ENCODE measurements at regions not wholly inside any gene's neighbourhood (a gene's known extent, or its start where the extent isn't known, plus 50 kb on each side); places are given as distances from the start of the nearest gene placed in this dataset.

DNA sequence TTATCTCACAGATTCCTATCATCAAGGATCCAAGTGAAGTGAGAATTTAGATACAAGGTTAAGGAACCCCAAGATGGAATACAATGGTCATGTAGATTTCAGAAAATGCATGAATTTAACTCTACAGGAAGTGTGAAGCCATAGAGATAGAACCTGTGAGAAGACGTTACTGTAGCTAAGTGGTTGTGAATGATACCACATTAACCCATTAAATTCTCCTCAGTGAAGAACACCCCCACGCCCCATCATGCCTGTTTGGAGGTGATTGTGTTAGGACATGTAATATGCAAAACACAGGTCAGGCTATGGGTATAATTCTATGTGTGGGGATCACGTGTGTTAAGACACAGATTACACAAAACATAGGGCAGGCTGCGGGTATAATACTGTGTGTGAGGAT is 1166.7 kb downstream of the EFNB2 start:
- Histone ChIP-seq H3K9ac (ENCODE audit: low read depth, low read length) (no peak overlapping the region), H3K27me3 (ENCODE audit: control insufficient read depth, insufficient read depth, low read length) (no peaks in the 10 kb centered on the region), H3K9me1 (ENCODE audit: insufficient read depth, low read length) (no peaks in the 10 kb centered on the region; the same call in 1 of the 2 replicates), H2AFZ (replicated peaks; ENCODE audit: low read length, poor library complexity) (no peak overlapping the region), H3K4me3 (ENCODE audit: insufficient read depth, low read depth, low read length) (no peak overlapping the region), H4K8ac (ENCODE audit: low read depth in 2 of 2, low read length in 2 of 2) (no peak overlapping the region), H3K4ac (ENCODE audit: low read depth, low read length) (no peak overlapping the region), H3K27ac (ENCODE audit: insufficient read depth, low read length) (no peak overlapping the region), H2AK9ac (replicated peaks; ENCODE audit: low read depth, low read length, poor library complexity) (no peak overlapping the region), H2BK15ac (ENCODE audit: low read depth, low read length) (no peak overlapping the region), H4K5ac (ENCODE audit: low read depth, low read length) (no peak overlapping the region), H2BK20ac (ENCODE audit: low read depth, low read length) (no peak overlapping the region), H2BK5ac (ENCODE audit: low read depth, low read length, poor library complexity, severe bottlenecking) (no peak overlapping the region), H3K56ac (ENCODE audit: extremely low read depth, insufficient read depth, low read length) (no peak overlapping the region), H2AK5ac (ENCODE audit: low read depth, low read length) (no peak overlapping the region), H4K20me1 (ENCODE audit: insufficient read depth, low read length) (no peaks in the 10 kb centered on the region), H3K14ac (replicated peaks; ENCODE audit: low read depth, low read length) (no peak overlapping the region), H3K4me1 (ENCODE audit: control insufficient read depth, insufficient read depth, low read length) (no peaks in the 10 kb centered on the region), H2BK120ac (ENCODE audit: low read depth, low read length) (no peak overlapping the region), H3K18ac (ENCODE audit: low read depth, low read length) (no peak overlapping the region), H4K91ac (ENCODE audit: insufficient read depth, low read depth, low read length) (no peak overlapping the region), H3K4me2 (ENCODE audit: low read depth, low read length) (no peak overlapping the region), H3K9me3 (ENCODE audit: control insufficient read depth, insufficient read depth, low read length) (no peaks in the 10 kb centered on the region), H3K79me1 (ENCODE audit: low read depth in 1 of 2, low read length in 2 of 2) (no peaks in the 10 kb centered on the region), H3K23ac (ENCODE audit: low read depth, low read length) (no peak overlapping the region), H3K36me3 (ENCODE audit: control insufficient read depth, insufficient read depth, low read length) (no peaks in the 10 kb centered on the region)
- no peak for TF ChIP-seq RFX5 (IDR thresholded peaks at IDR 0.05; ENCODE audit: low read depth, low read length)
- TF ChIP-seq USF2 (IDR thresholded peaks at IDR 0.05; ENCODE audit: low read depth, low read length), result no peak
- no peak for TF ChIP-seq CHD1 (IDR thresholded peaks at IDR 0.05; ENCODE audit: low read depth, low read length)
- TF ChIP-seq CEBPB (IDR thresholded peaks at IDR 0.05; ENCODE audit: low read depth, low read length), result no peak
- TF ChIP-seq ELK1 (IDR thresholded peaks at IDR 0.05; ENCODE audit: borderline replicate concordance, low read depth, low read length), result no peak
- TF ChIP-seq POLR2A (IDR thresholded peaks at IDR 0.05; ENCODE audit: low read depth, low read length), result no peak
- TF ChIP-seq SMC3 (IDR thresholded peaks at IDR 0.05; ENCODE audit: low read depth, low read length), result no peak
- no peak for TF ChIP-seq MAFK (IDR thresholded peaks at IDR 0.05; ENCODE audit: low read depth, low read length)
- no peak for TF ChIP-seq MAZ (IDR thresholded peaks at IDR 0.05; ENCODE audit: borderline replicate concordance, low read depth, low read length)
- TF ChIP-seq RAD21 (IDR thresholded peaks at IDR 0.05; ENCODE audit: low read length), result no peak
- TF ChIP-seq MXI1 (IDR thresholded peaks at IDR 0.05; ENCODE audit: borderline replicate concordance, low read depth, low read length), result no peak
- no peak for TF ChIP-seq RCOR1 (IDR thresholded peaks at IDR 0.05; ENCODE audit: insufficient replicate concordance, low read length)
- DNase-seq (no peak), ATAC-seq (ENCODE audit: low read depth) (no peak)
- dilution Hi-C loops (cut with HindIII; ENCODE audit: low sequenced_read_pairs, unreplicated experiment), result no loop called here
- CTCF ChIA-PET, result no interaction called here
- in situ Hi-C loops (cut with MboI; ENCODE audit: low sequenced_read_pairs), result no loop called here
- 100% methylated on average over 1 of the region's 4 CpGs; no CpG with 5 or more reads in 1 of the 2 experiments for WGBS, 2 experiments (ENCODE audit: extremely low coverage in 2 of 2, insufficient read length in 1 of 2)
- POLR2A ChIA-PET (ENCODE audit: unreplicated experiment), result no interaction called here
- BruUV-seq (replicated peaks), result no TSS peak
- intact Hi-C loops (cut with micrococcal nuclease), result no loop called here

All from IMR-90 (cell line).